Astrocyte (in vitro differentiated cells and primary cell): ENCODE measurements at regions not wholly inside any gene's neighbourhood (a gene's known extent, or its start where the extent isn't known, plus 50 kb on each side); places are given as distances from the start of the nearest gene placed in this dataset.

Experiments used
- DNase-seq: peaks from one replicate; pipeline ENCODE4 v3.0.0-alpha.2; 2010; ENCODE audit warnings: low read depth
- FAIRE-seq: peaks from 2 replicates; lab custom pipeline; 2011; peaks lifted over from hg19 to GRCh38; lab: Jason Lieb, UNC
- H2AFZ ChIP-seq: 2 replicates; pipeline ENCODE4 v1.6.0; 2012; ENCODE audit warnings: low read depth, low read length, inconsistent platforms
- H3K27ac ChIP-seq: 2 replicates; pipeline ENCODE4 v1.5.1; 2011; ENCODE audit warnings: low read depth, low read length, inconsistent platforms
- H3K27me3 ChIP-seq: 2 replicates; pipeline ENCODE4 v1.6.0; 2011; ENCODE audit warnings: low read length, inconsistent platforms; ENCODE audit not compliant: insufficient read depth
- H3K36me3 ChIP-seq: 2 replicates; pipeline ENCODE4 v1.5.1; 2011; ENCODE audit warnings: low read length, inconsistent platforms; ENCODE audit not compliant: insufficient read depth
- H3K4me1 ChIP-seq: 2 replicates; pipeline ENCODE4 v1.5.1; 2011; ENCODE audit warnings: low read length, inconsistent platforms; ENCODE audit not compliant: insufficient read depth
- H3K4me2 ChIP-seq: 2 replicates; pipeline ENCODE4 v1.6.0; 2012; ENCODE audit warnings: low read length, inconsistent platforms
- H3K4me3 ChIP-seq: 2 replicates; pipeline ENCODE4 v1.5.1; 2011; ENCODE audit warnings: low read depth, mild to moderate bottlenecking, low read length, inconsistent platforms; ENCODE audit not compliant: insufficient read depth
- H3K79me2 ChIP-seq: 2 replicates; pipeline ENCODE4 v1.6.0; 2012; ENCODE audit warnings: mild to moderate bottlenecking, low read length, inconsistent platforms; ENCODE audit not compliant: insufficient read depth
- H3K9ac ChIP-seq: 2 replicates; pipeline ENCODE4 v1.6.0; 2012; ENCODE audit warnings: mild to moderate bottlenecking, low read length, inconsistent platforms
- H3K9me3 ChIP-seq: 2 replicates; pipeline ENCODE4 v1.5.1; 2012; ENCODE audit warnings: low read depth, mild to moderate bottlenecking, low read length, inconsistent platforms; ENCODE audit not compliant: insufficient read depth
- H4K20me1 ChIP-seq: 2 replicates; pipeline ENCODE4 v1.6.0; 2012; ENCODE audit warnings: low read length, inconsistent platforms; ENCODE audit not compliant: insufficient read depth
- H3K27ac Mint-ChIP-seq: one replicate; pipeline ENCODE4 v1.8.0; 2021; ENCODE audit warnings: mild to moderate bottlenecking, mixed read lengths; ENCODE audit not compliant: unreplicated experiment
- H3K27me3 Mint-ChIP-seq: one replicate; pipeline ENCODE4 v1.8.0; 2021; ENCODE audit warnings: low read depth, mixed read lengths; ENCODE audit not compliant: unreplicated experiment
- H3K36me3 Mint-ChIP-seq: one replicate; pipeline ENCODE4 v1.8.0; 2021; ENCODE audit warnings: low read depth, mixed read lengths; ENCODE audit not compliant: unreplicated experiment
- H3K4me1 Mint-ChIP-seq: one replicate; pipeline ENCODE4 v1.8.0; 2021; ENCODE audit warnings: low read depth, mixed read lengths; ENCODE audit not compliant: unreplicated experiment
- H3K4me3 Mint-ChIP-seq: one replicate; pipeline ENCODE4 v1.8.0; 2021; ENCODE audit warnings: mild to moderate bottlenecking, moderate library complexity, mixed read lengths; ENCODE audit not compliant: unreplicated experiment
- H3K9me3 Mint-ChIP-seq: one replicate; pipeline ENCODE4 v1.8.0; 2021; ENCODE audit warnings: mild to moderate bottlenecking, mixed read lengths; ENCODE audit not compliant: unreplicated experiment
- EZH2 ChIP-seq: IDR thresholded peaks from 2 replicates; pipeline ENCODE4 v1.6.1; 2012; ENCODE audit warnings: mild to moderate bottlenecking, low read length, inconsistent platforms; ENCODE audit not compliant: insufficient read depth
- TF ChIP-seq, protein P1 (sequence below): IDR thresholded peaks from 2 replicates; pipeline ENCODE4 v1.5.1; 2011; ENCODE audit warnings: low read depth, mild to moderate bottlenecking, inconsistent platforms, low read length, moderate library complexity; ENCODE audit not compliant: insufficient read depth

DNA sequence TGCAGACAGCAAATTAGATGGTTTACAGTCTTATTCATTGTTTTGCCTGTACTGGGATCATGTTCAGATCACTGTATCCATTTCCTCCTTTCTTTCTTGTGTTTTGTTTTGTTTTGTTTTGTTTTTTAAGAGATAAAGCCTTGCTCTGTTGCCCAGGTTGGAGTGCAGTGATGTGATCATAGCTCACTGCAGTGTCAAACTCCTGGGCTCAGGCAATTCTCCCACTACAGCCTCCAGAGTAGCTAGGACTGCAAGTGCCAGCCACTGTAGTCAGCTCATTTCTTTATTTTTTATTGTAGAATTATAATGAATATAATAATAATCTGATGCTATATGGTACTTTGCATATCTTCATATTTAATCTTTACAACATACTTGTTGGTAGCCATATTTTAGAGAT lies 403.7 kb upstream of the B3GALT2 start:
- TF ChIP-seq, protein P1, sequence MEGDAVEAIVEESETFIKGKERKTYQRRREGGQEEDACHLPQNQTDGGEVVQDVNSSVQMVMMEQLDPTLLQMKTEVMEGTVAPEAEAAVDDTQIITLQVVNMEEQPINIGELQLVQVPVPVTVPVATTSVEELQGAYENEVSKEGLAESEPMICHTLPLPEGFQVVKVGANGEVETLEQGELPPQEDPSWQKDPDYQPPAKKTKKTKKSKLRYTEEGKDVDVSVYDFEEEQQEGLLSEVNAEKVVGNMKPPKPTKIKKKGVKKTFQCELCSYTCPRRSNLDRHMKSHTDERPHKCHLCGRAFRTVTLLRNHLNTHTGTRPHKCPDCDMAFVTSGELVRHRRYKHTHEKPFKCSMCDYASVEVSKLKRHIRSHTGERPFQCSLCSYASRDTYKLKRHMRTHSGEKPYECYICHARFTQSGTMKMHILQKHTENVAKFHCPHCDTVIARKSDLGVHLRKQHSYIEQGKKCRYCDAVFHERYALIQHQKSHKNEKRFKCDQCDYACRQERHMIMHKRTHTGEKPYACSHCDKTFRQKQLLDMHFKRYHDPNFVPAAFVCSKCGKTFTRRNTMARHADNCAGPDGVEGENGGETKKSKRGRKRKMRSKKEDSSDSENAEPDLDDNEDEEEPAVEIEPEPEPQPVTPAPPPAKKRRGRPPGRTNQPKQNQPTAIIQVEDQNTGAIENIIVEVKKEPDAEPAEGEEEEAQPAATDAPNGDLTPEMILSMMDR = no peak
- TF ChIP-seq EZH2 = no peak
- Histone ChIP-seq H2AFZ (no peak overlapping the region), H4K20me1 (no peaks in the 10 kb centered on the region), H3K36me3 (no peaks in the 10 kb centered on the region), H3K4me1 (peaks cover 4% of the 10 kb centered on the region), H3K79me2 (no peaks in the 10 kb centered on the region), H3K4me3 (no peak overlapping the region), H3K27me3 (no peaks in the 10 kb centered on the region), H3K27ac (no peak overlapping the region), H3K4me2 (no peak overlapping the region), H3K9me3 (no peaks in the 10 kb centered on the region), H3K9ac (no peak overlapping the region)
- FAIRE-seq (no peak), DNase-seq (no peak)
- H3K4me3 Mint-ChIP-seq = no peak overlapping the region
- H3K27me3 Mint-ChIP-seq = no peaks in the 10 kb centered on the region
- no peak overlapping the region for H3K27ac Mint-ChIP-seq
- H3K36me3 Mint-ChIP-seq = no peaks in the 10 kb centered on the region
- H3K4me1 Mint-ChIP-seq = peaks cover 19% of the 10 kb centered on the region
- H3K9me3 Mint-ChIP-seq = no peaks in the 10 kb centered on the region

DNA sequence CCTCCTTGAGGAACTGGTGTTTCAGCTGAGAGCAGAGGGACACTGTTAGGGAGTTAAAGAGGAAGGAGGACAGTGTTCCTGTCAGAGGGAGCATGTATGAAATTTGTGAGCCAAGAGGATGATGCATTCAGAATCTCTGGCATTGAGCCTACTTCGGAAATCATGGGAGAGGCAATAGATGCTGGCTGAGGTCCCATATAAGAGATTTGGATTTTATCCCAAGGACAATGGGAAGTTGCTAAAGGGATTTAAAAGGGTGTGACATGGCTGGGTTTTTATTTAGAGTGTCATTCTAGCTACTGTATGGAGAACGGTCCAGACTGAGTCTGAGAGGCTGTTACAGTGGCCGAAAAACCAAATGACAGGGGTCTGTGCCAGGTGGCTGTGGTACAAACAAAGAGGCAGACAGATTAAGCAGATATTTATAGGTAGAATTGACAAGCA lies 403.2 kb upstream of the B3GALT2 start:
- H3K36me3 Mint-ChIP-seq = no peaks in the 10 kb centered on the region
- no peak overlapping the region for H3K4me3 ChIP-seq
- H4K20me1 ChIP-seq = no peaks in the 10 kb centered on the region
- H3K4me3 Mint-ChIP-seq = no peak overlapping the region
- H3K9me3 ChIP-seq = no peaks in the 10 kb centered on the region
- no peak for TF ChIP-seq EZH2
- TF ChIP-seq, protein P1 = no peak
- no peak overlapping the region for H3K27ac ChIP-seq
- peak; percentile 22 for DNase-seq
- H3K9me3 Mint-ChIP-seq = no peaks in the 10 kb centered on the region
- H3K27me3 ChIP-seq = no peaks in the 10 kb centered on the region
- H3K27ac Mint-ChIP-seq = no peak overlapping the region
- no peaks in the 10 kb centered on the region for H3K27me3 Mint-ChIP-seq
- peaks cover 19% of the 10 kb centered on the region for H3K4me1 Mint-ChIP-seq
- H3K4me2 ChIP-seq = no peak overlapping the region
- H2AFZ ChIP-seq = no peak overlapping the region
- no peak overlapping the region for H3K9ac ChIP-seq
- no peaks in the 10 kb centered on the region for H3K79me2 ChIP-seq
- peaks cover 4% of the 10 kb centered on the region for H3K4me1 ChIP-seq
- FAIRE-seq = no peak
- no peaks in the 10 kb centered on the region for H3K36me3 ChIP-seq

DNA sequence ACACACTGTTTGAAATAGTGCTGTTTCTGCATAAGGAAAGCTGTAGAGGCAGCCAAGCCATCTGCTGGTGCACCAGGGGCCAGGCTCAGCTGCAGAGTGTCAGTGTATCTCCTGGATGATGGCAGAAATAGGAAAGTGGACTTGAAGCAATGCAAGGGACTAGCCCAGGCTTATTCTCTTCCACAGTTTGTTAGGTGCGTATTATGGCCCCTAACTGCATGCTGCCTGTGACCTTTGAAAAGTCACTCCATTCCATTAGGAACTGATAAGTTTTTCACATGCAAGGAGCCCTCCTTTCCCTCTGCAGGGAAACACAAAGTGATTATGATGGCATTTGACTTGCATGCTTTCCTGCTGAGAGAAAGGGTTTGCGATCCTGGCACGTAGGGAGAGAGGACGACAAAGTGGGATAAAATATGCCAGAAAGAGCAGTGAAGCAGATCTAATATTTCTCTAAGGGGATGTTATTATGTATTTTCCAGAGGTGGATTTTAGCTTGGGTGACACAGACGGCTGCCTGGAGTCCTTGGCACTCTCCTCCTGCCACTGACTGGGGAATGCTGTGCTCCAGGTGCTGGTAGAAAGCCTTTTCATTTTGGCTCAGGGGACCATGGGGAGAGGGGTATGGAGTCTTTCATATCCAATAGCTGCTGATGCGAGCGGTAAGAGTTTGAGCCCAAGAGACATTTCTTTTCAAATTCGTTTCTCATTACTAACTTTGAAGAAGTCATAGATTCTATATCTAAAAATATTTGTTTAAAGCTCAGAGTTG lies 402.1 kb upstream of the B3GALT2 start:
- H3K4me3 ChIP-seq = no peak overlapping the region
- peaks cover 4% of the 10 kb centered on the region for H3K4me1 ChIP-seq
- H3K9me3 Mint-ChIP-seq = no peaks in the 10 kb centered on the region
- no peaks in the 10 kb centered on the region for H3K9me3 ChIP-seq
- no peaks in the 10 kb centered on the region for H3K79me2 ChIP-seq
- no peaks in the 10 kb centered on the region for H3K36me3 ChIP-seq
- no peaks in the 10 kb centered on the region for H3K27me3 Mint-ChIP-seq
- peaks cover 19% of the 10 kb centered on the region for H3K4me1 Mint-ChIP-seq
- H3K27ac Mint-ChIP-seq = peak overlapping the region; percentile 63
- FAIRE-seq (no peak), DNase-seq (peak; percentile 3)
- H3K27me3 ChIP-seq = no peaks in the 10 kb centered on the region
- H3K9ac ChIP-seq = no peak overlapping the region
- H3K4me2 ChIP-seq = no peak overlapping the region
- no peaks in the 10 kb centered on the region for H3K36me3 Mint-ChIP-seq
- H4K20me1 ChIP-seq = no peaks in the 10 kb centered on the region
- peak overlapping the region; percentile 25 for H3K4me3 Mint-ChIP-seq
- H3K27ac ChIP-seq = no peak overlapping the region
- TF ChIP-seq, protein P1 = no peak
- no peak for TF ChIP-seq EZH2
- no peak overlapping the region for H2AFZ ChIP-seq
